Activated CD8-positive, alpha-beta memory T cell treated with anti-CD3 and anti-CD28 coated beads for 36 hours (primary cell): ENCODE measurements at regions not wholly inside any gene's neighbourhood (a gene's known extent, or its start where the extent isn't known, plus 50 kb on each side); places are given as distances from the start of the nearest gene placed in this dataset.

Source experiments
- CTCF ChIA-PET: fragments of 350-600 bp; sonication (Branson Sonifier 250); formaldehyde crosslinking; loops from one replicate; lab custom pipeline; 2021; ENCODE audit warnings: antibody characterized with exemption; lab: Charles Lee
- POLR2A ChIA-PET: fragments of 350-600 bp; sonication (Branson Sonifier 250); formaldehyde crosslinking; loops from one replicate; lab custom pipeline; 2021; ENCODE audit warnings: antibody characterized with exemption; lab: Charles Lee

DNA sequence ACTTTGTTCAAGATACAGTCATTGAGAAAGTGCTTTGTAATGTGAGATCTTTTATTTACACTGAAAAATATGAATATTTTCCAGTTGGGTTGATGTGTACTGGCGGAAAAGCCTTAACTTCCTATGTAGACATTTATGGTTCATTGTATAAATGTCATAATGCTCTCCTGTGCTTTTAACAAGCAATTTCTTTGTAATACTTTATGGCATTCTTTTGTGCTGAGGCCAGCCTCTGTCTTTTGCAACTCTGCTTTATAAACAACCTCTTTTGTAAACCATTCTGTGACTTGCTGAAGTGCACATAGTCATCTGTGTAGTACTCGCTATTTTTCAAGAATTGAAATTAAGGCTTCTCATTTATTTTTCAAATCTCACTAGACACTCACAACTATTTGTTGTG, 291.2 kb downstream of the CDH11 start:
- POLR2A ChIA-PET = no interaction called here
- CTCF ChIA-PET = no interaction called here

DNA sequence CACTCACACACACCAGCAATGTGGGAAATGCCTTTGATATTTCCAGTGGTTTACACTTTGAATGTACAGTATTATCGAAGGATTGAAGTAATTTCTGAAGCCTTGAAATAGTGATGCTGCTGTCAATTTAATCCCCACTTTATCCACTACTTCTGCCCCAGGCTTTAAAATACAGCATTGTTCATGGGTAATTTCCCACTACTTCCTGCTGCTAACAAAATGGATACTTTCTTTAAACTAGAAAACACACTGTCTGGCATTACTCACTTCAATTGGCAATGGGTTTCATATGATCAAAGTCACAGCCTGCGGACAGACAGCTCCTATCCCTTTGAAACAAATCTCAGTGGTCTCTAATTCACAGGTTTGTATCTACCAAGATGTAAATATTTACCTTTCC, 292.2 kb downstream of the CDH11 start:
- CTCF ChIA-PET = no interaction called here
- POLR2A ChIA-PET = no interaction called here

DNA sequence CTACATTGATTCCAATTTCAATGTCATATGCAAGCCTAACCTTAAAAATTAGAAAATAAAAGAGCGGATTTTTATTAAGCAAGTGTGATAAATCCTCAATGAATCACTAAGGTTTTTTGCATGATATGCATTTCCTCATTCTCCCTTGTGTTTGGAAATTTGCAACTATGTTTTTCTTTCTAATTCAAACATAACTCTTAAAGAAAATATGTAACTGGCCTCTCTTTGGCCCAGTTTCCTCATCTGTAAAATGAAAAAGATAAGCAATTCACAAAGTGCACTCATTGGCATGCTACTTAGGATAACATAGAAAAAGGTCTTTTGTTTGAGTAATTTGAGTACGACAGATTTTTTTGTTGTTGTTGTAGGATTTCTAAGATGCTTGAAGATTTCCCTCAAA, 295.5 kb downstream of the CDH11 start:
- CTCF ChIA-PET = no interaction called here
- POLR2A ChIA-PET = no interaction called here

DNA sequence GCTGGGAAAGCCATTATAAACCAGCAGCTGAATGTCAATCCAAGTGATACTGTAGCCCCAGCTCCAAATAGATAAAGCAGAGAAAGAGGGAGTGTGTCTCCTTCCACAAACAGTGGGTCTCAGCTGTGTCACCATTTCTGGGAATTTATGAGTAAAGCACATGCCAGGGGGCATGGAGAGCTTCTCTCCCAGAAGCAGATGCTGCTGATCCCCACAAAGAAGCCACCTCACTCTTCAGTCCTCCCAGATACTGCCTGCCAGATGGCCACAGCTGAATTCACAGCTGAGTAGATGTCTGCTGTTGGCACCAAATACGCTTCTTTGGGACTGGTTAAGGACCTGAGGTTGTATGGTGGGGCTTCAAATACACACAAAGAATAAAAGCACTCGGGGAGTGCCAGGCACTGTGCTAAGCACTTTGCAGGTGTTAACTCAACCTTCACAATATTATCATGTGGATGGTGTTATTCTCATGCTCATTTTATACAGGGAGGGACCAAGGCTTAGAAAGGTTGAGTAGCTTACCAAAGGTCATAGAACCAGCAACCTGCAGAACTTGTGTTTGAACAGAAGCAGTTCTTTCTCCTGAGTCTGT, 298.3 kb downstream of the CDH11 start:
- POLR2A ChIA-PET = no interaction called here
- CTCF ChIA-PET = no interaction called here

DNA sequence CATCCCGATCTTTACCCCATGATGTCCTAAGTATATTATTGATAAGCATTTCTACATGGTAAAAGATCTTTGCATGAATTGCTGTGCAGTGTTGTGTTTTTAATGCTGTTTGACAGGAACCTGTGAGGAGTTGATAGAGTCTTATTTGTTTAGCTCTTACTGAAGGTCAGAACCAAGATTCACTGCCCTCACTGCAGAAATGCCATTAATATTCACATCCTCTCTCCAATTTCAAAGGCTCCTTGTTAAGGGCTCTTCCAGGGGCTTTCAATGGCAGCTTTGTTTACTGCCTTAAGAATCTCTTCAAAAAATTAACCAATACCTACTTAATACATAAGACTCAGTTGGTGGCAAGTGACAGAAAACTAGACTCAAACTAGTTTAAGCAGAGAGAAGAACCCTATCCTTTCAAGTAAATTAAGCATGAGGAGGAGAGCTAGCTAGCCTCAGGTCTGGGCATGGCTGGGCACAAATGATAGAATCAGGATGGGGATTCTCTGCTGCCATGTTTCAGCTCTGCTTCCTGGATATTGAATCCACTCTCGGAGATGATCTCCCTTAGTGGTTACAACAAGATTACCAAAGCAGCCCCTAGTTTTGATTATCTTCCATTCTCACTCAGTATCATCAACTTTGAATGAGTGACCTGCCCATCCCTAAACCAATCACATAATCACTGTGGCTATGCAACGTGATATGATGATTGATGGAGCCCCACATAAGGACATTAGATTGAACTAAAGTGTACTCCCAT, 311.8 kb downstream of the CDH11 start:
- CTCF ChIA-PET = no interaction called here

DNA sequence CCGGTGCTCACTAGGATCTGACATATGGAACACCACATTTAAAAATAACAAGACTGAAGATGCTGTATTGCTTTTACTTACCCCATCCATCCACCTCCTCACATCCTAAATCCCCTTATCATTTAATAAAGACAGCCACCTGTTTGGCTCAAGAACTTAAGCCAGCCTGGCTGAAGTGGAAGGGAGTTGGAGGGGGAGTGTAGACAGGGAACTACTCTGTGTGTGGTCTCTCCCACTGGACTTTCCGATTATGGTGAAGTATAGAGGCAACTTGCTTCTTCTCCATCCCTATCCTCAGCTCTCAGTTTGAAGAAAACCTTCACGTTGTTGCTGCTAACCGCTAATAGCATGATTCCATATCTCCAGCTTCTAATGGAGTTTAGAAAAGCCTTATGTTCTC, 313.4 kb downstream of the CDH11 start:
- CTCF ChIA-PET = no interaction called here
- POLR2A ChIA-PET = no interaction called here

More for the DNA sequence above, 311.8 kb downstream of the CDH11 start:
- POLR2A ChIA-PET = no interaction called here

DNA sequence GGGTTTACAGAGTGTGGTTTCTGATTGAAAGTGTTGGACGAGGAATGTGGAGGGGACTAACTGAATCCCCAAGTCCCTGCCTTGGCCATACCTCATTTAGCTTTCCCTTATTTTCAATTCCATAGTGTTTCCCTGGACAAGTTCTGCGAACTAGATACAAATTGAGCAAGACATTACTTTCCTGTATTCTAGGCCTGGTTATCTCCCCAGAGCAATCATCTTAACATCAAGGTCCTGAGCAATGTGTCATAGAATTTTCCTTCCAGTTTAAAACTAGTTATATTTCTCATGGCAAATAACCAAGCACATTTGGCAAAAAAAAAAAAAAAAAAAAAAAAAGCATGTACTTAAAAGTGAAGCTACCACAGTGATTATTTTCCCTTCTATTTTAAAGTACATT, 330.1 kb downstream of the CDH11 start:
- ChIA-PET POLR2A (no interaction called here), CTCF (no interaction called here)

DNA sequence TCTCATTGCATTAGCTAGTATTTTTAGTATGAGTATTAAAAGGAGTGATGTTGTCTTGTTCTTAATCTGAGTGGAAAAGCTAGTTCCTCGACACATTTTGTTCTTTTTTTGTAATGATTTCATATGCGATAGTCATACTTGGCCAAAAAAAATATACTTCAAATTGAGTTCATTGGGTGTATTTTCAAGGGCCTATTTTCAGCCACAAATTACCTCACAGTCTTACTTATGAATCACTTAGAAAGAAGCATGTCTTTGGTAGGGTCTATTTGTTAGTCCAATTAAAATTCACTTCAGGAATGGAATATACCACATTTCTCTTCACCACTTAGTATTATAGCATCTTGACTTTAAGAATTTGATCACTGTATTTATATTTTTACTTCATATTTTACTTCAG, 337.2 kb downstream of the CDH11 start:
- ChIA-PET POLR2A (no interaction called here), CTCF (no interaction called here)

DNA sequence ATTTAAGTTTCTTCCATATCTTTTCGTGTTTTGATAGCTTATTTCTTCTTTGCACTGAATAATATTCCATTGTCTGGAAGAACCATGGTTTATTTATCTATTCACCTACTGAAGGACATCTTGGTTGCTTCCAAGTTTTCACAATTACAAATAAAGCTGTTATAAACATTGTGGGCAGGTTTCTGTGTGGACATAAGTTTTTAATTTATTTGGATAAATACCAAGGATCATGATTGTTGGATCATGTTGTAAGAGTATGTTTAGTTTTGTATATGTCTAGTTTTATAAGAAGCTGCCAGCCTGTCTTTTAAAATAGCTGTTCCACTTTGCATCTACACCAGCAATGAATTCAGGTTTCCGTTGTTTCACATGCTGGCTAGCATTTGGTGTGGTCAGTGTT, 339.4 kb downstream of the CDH11 start:
- POLR2A ChIA-PET = no interaction called here
- CTCF ChIA-PET = no interaction called here

DNA sequence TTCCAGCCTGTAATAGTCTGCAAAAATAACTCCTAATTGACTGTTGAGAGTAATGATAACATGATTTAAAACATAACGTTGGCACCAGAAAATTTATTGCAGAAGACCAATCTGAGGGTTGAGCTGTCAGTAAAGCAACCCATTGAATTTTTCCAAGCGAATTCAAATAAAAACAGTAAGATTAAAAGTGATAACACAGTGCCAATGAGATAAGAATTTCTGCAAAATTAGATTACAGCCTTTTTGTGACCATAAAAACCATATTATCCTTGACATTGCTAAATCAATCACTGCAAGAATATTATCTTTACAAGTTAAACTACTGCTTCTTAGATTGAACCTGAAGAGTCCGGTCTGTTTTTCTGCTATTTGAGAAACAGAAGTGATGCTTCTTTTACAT, 341.4 kb downstream of the CDH11 start:
- ChIA-PET POLR2A (no interaction called here), CTCF (no interaction called here)

DNA sequence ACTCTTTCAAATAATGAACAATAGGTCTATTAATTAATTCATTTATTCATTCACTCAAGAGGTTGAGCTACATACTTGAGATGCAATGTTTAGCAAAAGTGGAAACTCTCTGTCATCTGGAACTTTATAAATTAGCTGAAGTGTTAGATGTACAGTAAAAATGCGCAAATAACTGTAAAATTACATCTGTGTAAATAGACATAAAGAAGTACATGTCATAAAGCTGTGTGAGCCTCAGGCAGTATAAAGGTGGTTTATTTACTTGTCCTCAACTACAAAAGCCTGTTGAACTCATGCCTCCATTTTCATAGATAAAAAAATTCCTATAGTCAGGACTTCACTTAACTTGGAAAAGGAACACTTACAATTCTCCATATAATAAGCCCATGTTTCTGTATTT, 343.1 kb downstream of the CDH11 start:
- POLR2A ChIA-PET = no interaction called here
- CTCF ChIA-PET = no interaction called here

DNA sequence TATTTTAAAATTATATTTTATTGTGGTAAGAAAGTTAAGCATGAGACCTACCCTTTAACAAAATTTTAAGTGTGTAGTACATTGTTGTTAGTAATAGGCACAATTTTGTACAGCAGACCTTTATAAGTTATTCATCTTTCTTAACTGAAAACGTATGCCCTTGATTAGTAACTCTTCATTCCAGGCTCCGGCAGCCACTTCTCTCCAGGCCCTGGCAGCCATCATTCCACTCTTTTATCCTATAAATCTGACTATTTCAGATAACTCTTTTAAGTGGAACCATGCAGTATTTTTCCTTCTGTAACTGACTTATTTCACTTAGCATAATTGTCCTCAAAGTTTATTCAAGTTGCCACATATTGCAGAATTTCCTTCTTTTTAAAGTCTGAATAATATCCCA, 348.2 kb downstream of the CDH11 start:
- ChIA-PET POLR2A (no interaction called here), CTCF (no interaction called here)

DNA sequence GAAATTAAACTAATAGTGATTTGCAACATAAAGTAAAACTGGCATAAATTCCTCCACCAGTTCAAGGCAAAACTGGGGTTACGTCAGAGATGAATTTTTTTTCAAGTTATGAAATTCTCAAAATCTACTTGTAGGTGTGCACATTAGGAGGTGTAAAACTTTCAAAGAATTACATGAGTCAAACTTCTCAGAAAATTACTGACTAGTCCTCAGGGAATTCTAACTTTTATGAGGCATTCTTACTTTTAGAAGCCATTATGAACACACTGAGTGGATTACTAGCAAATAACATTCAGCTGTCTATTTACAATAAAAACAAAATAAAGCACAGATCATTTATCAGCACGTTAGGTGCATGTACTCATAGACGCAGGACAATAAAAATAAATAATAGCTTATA, 348.7 kb downstream of the CDH11 start:
- ChIA-PET POLR2A (no interaction called here), CTCF (no interaction called here)

DNA sequence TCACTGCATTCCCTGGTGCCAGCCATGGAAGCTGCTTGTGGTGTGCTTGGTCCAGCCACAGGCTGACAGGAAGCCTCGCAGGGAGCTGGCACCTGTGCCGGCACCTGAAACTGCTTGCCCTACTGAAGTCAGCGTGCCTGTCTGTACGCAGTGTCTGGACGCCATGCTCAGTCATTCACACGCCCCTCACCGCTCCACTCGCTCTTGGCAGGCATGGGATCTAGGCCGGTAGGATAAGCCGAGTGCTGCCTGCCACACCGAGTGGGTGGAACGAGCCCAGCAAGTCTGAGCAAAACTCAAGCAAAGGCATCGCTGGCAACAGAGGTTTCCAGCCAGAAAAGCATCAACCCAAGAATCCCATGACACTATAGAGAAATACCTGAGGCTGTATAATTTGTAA, 350.6 kb downstream of the CDH11 start:
- CTCF ChIA-PET = no interaction called here
- POLR2A ChIA-PET = no interaction called here

DNA sequence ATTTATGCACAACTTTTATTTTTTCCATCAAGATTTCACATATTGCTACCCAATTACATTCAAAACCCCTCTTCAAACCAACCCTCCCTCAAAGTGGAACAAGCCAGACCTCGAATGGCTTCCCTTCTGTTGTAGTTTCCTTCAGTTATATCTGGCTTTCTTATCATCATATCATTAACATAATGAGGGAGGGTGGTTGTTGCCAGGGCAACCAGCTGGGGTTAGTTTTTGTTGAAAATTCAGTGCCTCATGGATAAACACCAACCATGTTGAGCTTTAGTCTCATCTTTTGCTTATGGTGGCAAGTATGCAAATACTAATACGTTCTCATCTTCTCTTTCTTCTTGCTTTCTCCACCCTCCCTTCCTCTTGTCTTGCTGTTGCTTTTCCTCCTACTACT, 359.7 kb downstream of the CDH11 start:
- ChIA-PET CTCF (no interaction called here), POLR2A (no interaction called here)

DNA sequence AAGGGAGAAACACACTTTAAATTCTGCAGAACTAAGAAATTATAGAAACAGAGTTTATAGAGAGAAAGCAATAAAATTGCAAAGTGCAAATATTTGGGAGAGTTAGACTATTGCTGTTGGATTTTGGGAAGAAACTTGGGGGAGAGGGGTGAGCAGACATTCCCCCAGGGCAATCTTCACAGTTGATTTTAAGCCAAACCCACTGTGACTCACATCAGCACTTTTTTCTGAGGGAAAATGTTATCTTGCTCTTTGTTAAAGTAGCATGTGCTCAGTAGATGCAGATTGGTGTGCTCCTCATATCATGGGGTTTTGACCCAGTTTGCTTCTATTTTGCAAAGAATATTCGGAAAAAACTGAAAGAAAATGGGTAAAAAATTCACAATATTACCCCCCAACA, 367.6 kb downstream of the CDH11 start:
- ChIA-PET CTCF (no interaction called here), POLR2A (no interaction called here)

DNA sequence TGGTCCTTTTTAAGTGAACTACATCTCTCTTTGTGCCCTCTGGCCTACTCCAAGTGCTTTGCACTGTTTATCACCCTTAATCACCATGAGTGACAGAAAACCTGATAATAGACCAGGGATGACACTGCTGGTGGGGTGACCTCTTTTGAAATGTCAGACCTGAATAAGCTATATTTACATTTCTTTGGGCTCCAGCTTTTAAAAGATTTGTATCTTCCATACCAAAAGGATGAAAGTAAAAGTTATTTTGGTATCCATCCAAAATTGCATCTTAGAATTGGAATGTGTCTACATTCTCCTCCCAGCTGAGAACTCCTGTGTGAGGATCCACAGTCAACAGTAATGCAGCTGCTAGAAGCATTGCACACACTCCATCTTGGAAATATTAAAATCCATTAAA, 370.0 kb downstream of the CDH11 start:
- CTCF ChIA-PET = no interaction called here
- POLR2A ChIA-PET = no interaction called here

DNA sequence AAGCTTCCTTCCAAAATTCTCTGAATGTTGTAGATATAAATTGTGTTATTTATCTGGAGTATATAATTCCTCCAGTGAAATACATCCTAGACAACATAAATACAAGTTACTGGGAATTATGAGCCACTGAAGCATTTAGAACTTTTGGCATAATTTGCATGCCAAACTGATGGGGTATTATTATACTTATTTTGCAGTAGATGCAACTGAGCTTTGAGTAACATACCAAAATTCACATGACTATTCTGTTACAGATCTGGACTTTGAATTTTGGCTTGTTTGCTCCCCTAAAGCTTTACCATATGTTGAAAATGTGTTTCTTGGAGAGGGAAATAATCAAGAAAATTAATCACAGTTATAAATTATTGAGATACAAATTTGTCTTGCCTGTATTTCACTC, 372.5 kb downstream of the CDH11 start:
- CTCF ChIA-PET = no interaction called here
- POLR2A ChIA-PET = no interaction called here

DNA sequence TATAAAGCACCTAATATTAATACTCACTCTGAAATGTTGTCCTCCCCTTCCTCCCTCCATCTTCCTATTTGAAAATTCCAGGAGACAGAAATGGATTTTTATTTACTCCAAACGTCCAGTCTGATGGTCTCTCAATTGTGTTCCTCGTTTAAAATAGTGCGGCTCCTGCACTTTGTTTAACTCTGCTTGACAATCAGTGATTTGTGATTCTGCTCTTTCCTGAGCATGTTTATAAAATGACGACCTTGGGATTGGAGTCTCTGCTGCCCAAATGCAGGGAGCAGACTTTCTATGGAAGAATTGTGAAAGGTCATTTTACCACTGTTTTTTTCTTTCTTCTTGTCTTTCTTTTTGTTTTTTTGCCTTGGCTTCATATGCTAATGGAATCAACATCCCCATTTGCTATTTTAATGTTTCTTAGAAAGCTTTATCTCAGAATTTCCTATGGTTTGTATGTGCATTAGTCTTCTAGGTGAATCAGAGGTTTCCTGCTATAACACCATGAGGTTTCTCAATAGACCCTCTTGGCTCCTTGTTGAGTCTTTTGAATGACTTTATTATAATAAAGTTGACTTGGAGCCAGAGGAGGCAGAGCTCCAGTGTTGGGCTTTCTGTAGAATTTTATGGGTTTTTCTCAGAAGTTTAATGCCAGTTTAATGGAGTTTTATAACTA, 376.5 kb downstream of the CDH11 start:
- CTCF ChIA-PET = no interaction called here
- POLR2A ChIA-PET = no interaction called here

DNA sequence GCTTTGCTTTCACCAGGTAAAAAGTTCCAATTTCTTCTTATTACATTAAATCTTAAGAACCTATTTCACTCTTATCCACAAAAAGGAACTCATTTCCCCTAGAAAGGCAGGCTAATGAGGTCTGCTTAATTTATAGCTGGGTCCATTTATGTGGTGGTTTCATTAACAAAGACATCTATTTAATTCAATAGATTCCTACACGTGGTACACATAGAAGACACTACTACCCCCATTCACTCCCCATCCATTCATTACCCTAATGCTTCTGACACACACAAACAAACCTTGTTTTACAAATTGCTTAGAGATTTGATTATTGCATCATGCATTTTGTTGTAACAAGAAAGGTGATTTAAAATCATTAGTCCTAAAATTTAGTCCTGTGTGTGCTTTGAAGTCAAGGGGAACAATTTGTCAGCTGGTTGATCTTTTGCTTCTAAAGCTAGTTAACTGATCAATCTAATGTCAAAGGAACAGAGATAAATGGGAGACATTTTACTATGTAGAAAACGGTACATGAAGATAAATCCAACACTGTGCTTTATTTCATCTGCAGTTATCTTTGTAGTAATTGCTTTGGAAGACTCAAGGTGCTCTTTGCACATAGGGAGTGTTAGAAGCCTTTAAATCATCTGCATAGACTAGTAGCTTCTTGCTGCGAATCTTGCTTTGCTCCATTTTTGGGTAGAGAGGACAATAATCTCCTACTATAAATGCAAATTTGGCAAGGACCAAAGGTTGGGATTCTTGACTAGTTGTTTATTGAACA, 379.2 kb downstream of the CDH11 start:
- CTCF ChIA-PET = no interaction called here
- POLR2A ChIA-PET = no interaction called here

DNA sequence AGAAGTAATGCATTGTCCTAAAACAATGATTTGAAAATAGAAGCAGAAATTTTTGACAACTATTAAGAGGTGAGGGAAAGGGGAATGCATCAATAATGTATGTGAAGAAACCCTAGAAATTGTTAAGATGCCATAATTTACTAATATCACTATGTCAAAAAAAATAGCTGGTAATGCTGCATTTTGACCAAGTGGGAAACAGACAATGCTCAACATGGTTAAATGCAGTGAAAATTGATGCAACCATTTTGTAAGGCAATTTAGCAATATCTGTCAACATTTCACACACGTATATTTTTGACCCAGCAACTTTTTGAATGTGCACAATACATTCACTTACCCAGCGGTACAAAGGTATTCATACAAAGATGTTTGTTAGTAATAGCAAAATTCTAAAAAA, 381.6 kb downstream of the CDH11 start:
- POLR2A ChIA-PET = no interaction called here
- CTCF ChIA-PET = no interaction called here
